PC-3 (cell line): ENCODE measurements at regions not wholly inside any gene's neighbourhood (a gene's known extent, or its start where the extent isn't known, plus 50 kb on each side); places are given as distances from the start of the nearest gene placed in this dataset.

ENCODE experiments used
- CTCF ChIP-seq: fragments of 300-600 bp; sonication (generic); conservative IDR thresholded peaks from 2 replicates; pipeline ENCODE4 v1.5.1; 2017; ENCODE audit warnings: antibody characterized with exemption, low read depth, mild to moderate bottlenecking, low read length
- EZH2 ChIP-seq: fragments of 300-600 bp; sonication (generic); IDR thresholded peaks from one replicate; pipeline ENCODE4 v1.6.1; 2017; ENCODE audit warnings: antibody characterized with exemption, mild to moderate bottlenecking, low read length; ENCODE audit not compliant: unreplicated experiment
- EZH2phosphoT487 ChIP-seq: fragments of 300-600 bp; sonication (generic); IDR thresholded peaks from 2 replicates; pipeline ENCODE4 v1.6.1; 2018; ENCODE audit warnings: mild to moderate bottlenecking, antibody characterized with exemption, low read length, borderline replicate concordance

- TF ChIP-seq CTCF = no peak
- TF ChIP-seq EZH2 = no peak
- TF ChIP-seq EZH2phosphoT487 = no peak
Observed at GRCh38 chr5:12794476-12795332, 890.5 kb upstream of the CTNND2 start.
